Lung (tissue), 11 donors: ENCODE measurements at regions not wholly inside any gene's neighbourhood (a gene's known extent, or its start where the extent isn't known, plus 50 kb on each side); places are given as distances from the start of the nearest gene placed in this dataset.

Experiments used
- ATAC-seq: fragments of 200-7000 bp; cut with Tn5 transposase; one replicate; pipeline ENCODE4 v1.9.1; 2020; ENCODE audit warnings: moderate number of reproducible peaks; ENCODE audit not compliant: insufficient read depth, low FRiP score
- DNase-seq, 3 donors: peaks; one replicate each; pipeline ENCODE4 v3.0.0-alpha.2; 2013 to 2017
- H3K27ac ChIP-seq, 2 donors: one replicate each; pipeline ENCODE4 v1.5.1; 2013; ENCODE audit warnings: mild to moderate bottlenecking in 2 of 2, moderate library complexity in 2 of 2, control low read depth in 1 of 2, inconsistent platforms in 1 of 2, low read depth in 1 of 2, low read length in 1 of 2
- H3K27me3 ChIP-seq, 3 donors: one replicate each; pipeline ENCODE4 v1.5.1; 2013; ENCODE audit warnings: low read length in 2 of 3; ENCODE audit not compliant: control insufficient read depth in 3 of 3, insufficient read depth in 3 of 3
- H3K36me3 ChIP-seq, 4 donors: one replicate each; pipeline ENCODE4 v1.5.1; 2013; ENCODE audit warnings: low read length in 4 of 4, mild to moderate bottlenecking in 1 of 4, moderate library complexity in 1 of 4; ENCODE audit not compliant: control insufficient read depth in 4 of 4, insufficient read depth in 4 of 4
- H3K4me1 ChIP-seq, 5 donors: one replicate each; pipeline ENCODE4 v1.5.1; 2013; ENCODE audit warnings: low read length in 5 of 5, mild to moderate bottlenecking in 2 of 5, moderate library complexity in 1 of 5; ENCODE audit not compliant: control insufficient read depth in 5 of 5, insufficient read depth in 5 of 5
- H3K4me3 ChIP-seq: one replicate; pipeline ENCODE4 v1.5.1; 2013; ENCODE audit warnings: mild to moderate bottlenecking, control low read depth, moderate library complexity
- H3K9ac ChIP-seq, 2 donors: one replicate each; pipeline ENCODE4 v1.5.1; 2013; ENCODE audit warnings: low read length in 2 of 2, control low read depth in 1 of 2; ENCODE audit not compliant: insufficient read depth in 1 of 2
- H3K9me3 ChIP-seq, 4 donors: one replicate each; pipeline ENCODE4 v1.5.1; 2013; ENCODE audit warnings: low read length in 3 of 4, mild to moderate bottlenecking in 1 of 4, moderate library complexity in 1 of 4; ENCODE audit not compliant: control insufficient read depth in 4 of 4, insufficient read depth in 3 of 4
- CTCF ChIP-seq: IDR thresholded peaks from 2 replicates; pipeline ENCODE4 v1.5.1; 2012; ENCODE audit warnings: mild to moderate bottlenecking; ENCODE audit errors: control extremely low read depth, extremely low read depth
- WGBS, 2 donors: extraction: QIAGEN DNeasy Blood & Tissue Kit; methylation state at CpG; one replicate each; pipeline ENCODE4 v1.1.7; 2013; 5-methylcytosine and 5-hydroxymethylcytosine counted together
- donor health status: control.
- donor health status: control.
- donor health status: Bipolar disorder and iron deficiency.
- donor health status: healthy.
- donor health status: DM: yes; HTN: yes; CAD: no.

- no peak for ATAC-seq
- WGBS, 2 donors: 92 to 93% methylated on average over 3 of the region's 3 CpGs
- no peak for TF ChIP-seq CTCF
Measured at GRCh38 chr18:25647404-25647803, 295.4 kb upstream of the ZNF521 start.

GRCh38 chr18:25646971-25647370 lies 295.0 kb upstream of the ZNF521 start:
- Histone ChIP-seq H3K9ac (no peak overlapping the region), H3K27me3 (no peaks in the 10 kb centered on the region), H3K27ac (no peak overlapping the region), H3K4me1 (no peaks in the 10 kb centered on the region), H3K9me3 (no peaks in the 10 kb centered on the region), H3K36me3 (no peaks in the 10 kb centered on the region), H3K4me3 (no peak overlapping the region)
- TF ChIP-seq CTCF: no peak
- ATAC-seq: no peak
- DNase-seq: no peak

More at GRCh38 chr18:25647404-25647803, 295.4 kb upstream of the ZNF521 start:
- Histone ChIP-seq H3K9me3 (no peaks in the 10 kb centered on the region), H3K4me1 (no peaks in the 10 kb centered on the region), H3K27me3 (no peaks in the 10 kb centered on the region), H3K36me3 (no peaks in the 10 kb centered on the region), H3K9ac (no peak overlapping the region), H3K4me3 (no peak overlapping the region), H3K27ac (no peak overlapping the region)
- DNase-seq: no peak

GRCh38 chr18:25639596-25639995 lies 287.6 kb upstream of the ZNF521 start:
- H3K9me3 ChIP-seq: no peaks in the 10 kb centered on the region
- 80% methylated on average over 2 of the region's 2 CpGs for whole genome bisulfite sequencing, 2 donors
- H3K4me3 ChIP-seq: no peak overlapping the region
- ATAC-seq: no peak
- no peak overlapping the region for H3K27ac ChIP-seq
- no peak for DNase-seq
- no peak for TF ChIP-seq CTCF
- peaks cover 0 to 15% (median 0%) of the 10 kb centered on the region in 5 donors for H3K4me1 ChIP-seq
- H3K36me3 ChIP-seq: no peaks in the 10 kb centered on the region
- H3K9ac ChIP-seq: no peak overlapping the region
- H3K27me3 ChIP-seq: no peaks in the 10 kb centered on the region

GRCh38 chr18:25633563-25633962 lies 281.6 kb upstream of the ZNF521 start:
- H3K27ac ChIP-seq: no peak overlapping the region
- H3K9ac ChIP-seq: no peak overlapping the region
- H3K27me3 ChIP-seq: no peaks in the 10 kb centered on the region
- ATAC-seq (no peak), DNase-seq (no peak)
- H3K9me3 ChIP-seq: no peaks in the 10 kb centered on the region
- no peak for TF ChIP-seq CTCF
- peaks cover 0 to 15% (median 0%) of the 10 kb centered on the region in 5 donors for H3K4me1 ChIP-seq
- H3K36me3 ChIP-seq: no peaks in the 10 kb centered on the region
- WGBS, 2 donors: 83 to 90% methylated on average over 2 of the region's 2 CpGs
- no peak overlapping the region for H3K4me3 ChIP-seq
